HEK293T (cell line): ENCODE measurements at regions not wholly inside any gene's neighbourhood (a gene's known extent, or its start where the extent isn't known, plus 50 kb on each side); places are given as distances from the start of the nearest gene placed in this dataset.

Experiments
- BHLHE40 ChIP-seq: fragments of 450-650 bp; IDR thresholded peaks from 2 replicates; pipeline ENCODE4 v1.6.1; 2016; ENCODE audit warnings: mild to moderate bottlenecking, moderate library complexity, borderline replicate concordance
- FOXK2 ChIP-seq: fragments of 450-650 bp; IDR thresholded peaks from 2 replicates; pipeline ENCODE4 v1.6.1; 2016; ENCODE audit warnings: mild to moderate bottlenecking
- FOXM1 ChIP-seq: fragments of 450-650 bp; IDR thresholded peaks from 2 replicates; pipeline ENCODE4 v1.6.1; 2017; ENCODE audit warnings: mild to moderate bottlenecking, borderline replicate concordance
- LEF1 ChIP-seq: fragments of 450-650 bp; IDR thresholded peaks from 2 replicates; pipeline ENCODE4 v1.6.1; 2017; ENCODE audit warnings: mild to moderate bottlenecking, borderline replicate concordance
- NFRKB ChIP-seq: fragments of 450-650 bp; IDR thresholded peaks from 2 replicates; pipeline ENCODE4 v1.6.1; 2016; ENCODE audit warnings: mild to moderate bottlenecking, moderate library complexity
- SP1 ChIP-seq: fragments of 450-650 bp; IDR thresholded peaks from 2 replicates; pipeline ENCODE4 v1.6.1; 2017

DNA sequence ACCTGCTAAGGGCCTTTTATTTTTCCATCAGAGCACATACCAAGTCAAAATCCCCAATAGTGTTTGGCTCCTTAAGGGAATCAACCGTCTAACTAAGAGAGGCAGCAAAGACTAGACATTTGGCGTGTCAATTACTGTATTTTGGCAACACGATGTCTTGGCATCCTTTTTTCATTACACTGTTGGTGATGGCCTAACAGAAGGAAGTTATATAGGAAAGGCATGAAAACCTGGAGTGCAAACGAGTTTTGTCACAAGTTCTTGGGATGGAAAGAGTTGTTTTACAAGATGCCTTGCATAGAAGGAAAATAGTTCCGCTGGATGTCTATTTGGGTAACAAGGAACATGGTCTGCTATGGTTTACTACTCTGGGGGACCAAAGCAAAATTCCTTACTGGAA, 119.2 kb upstream of the TTC29 start:
- TF ChIP-seq NFRKB: no peak
- no peak for TF ChIP-seq LEF1
- no peak for TF ChIP-seq FOXK2
- TF ChIP-seq FOXM1: no peak
- no peak for TF ChIP-seq BHLHE40
- TF ChIP-seq SP1: no peak
